SK-N-SH (cell line): ENCODE measurements at regions not wholly inside any gene's neighbourhood (a gene's known extent, or its start where the extent isn't known, plus 50 kb on each side); places are given as distances from the start of the nearest gene placed in this dataset.

Source experiments
- CTCF ChIA-PET: fragments of 300-600, 350-600 bp; formaldehyde crosslinking; extraction: SDS; loops from one replicate; lab custom pipeline; 2021; lab: Yijun Ruan, JAX
- POLR2A ChIA-PET: fragments of 350-600 bp; sonication (Branson Sonifier 250); formaldehyde crosslinking; extraction: SDS; loops from one replicate; lab custom pipeline; 2020; ENCODE audit warnings: antibody characterized with exemption, inconsistent platforms; lab: Yijun Ruan, JAX
- DNase-seq: peaks from one replicate; pipeline ENCODE4 v3.0.0; 2012
- H2AFZ ChIP-seq: fragments of 200-600 bp; sonication (generic); 2 replicates; pipeline ENCODE4 v1.8.1; 2016; ENCODE audit warnings: antibody characterized with exemption, mild to moderate bottlenecking, low read depth
- H3F3A ChIP-seq: fragments of 200-600 bp; sonication (generic); replicated peaks from 2 replicates; pipeline ENCODE3; 2016; ENCODE audit warnings: antibody characterized with exemption, mild to moderate bottlenecking; ENCODE audit not compliant: insufficient read depth
- H3K27ac ChIP-seq, 2 experiments: fragments of 200-500 bp in 1 of 2; fragments of 200-600 bp in 1 of 2; sonication (Bioruptor generic) in 1 of 2; sonication (generic), shearing (Covaris generic) in 1 of 2; 2 replicates each; pipeline versions ENCODE4 v1.5.1 to v1.6.1; 2014 to 2016; ENCODE audit warnings: low read depth in 2 of 2, inconsistent platforms in 1 of 2, low read length in 1 of 2, mild to moderate bottlenecking in 1 of 2, mixed read lengths in 1 of 2
- H3K27me3 ChIP-seq: fragments of 200-600 bp; sonication (generic), shearing (Covaris generic); 2 replicates; pipeline ENCODE4 v1.6.1; 2016; ENCODE audit warnings: mixed run types; ENCODE audit not compliant: insufficient read depth
- H3K36me3 ChIP-seq, 2 experiments: fragments of 200-500 bp in 1 of 2; fragments of 200-600 bp in 1 of 2; sonication (Bioruptor generic) in 1 of 2; sonication (generic) in 1 of 2; replicated peaks in 1 of 2; 2 replicates each; pipeline versions ENCODE3 to v1.5.1; 2014 to 2016; ENCODE audit warnings: low read length in 1 of 2, mild to moderate bottlenecking in 1 of 2; ENCODE audit not compliant: insufficient read depth in 2 of 2, control insufficient read depth in 1 of 2
- H3K4me1 ChIP-seq, 2 experiments: fragments of 200-500 bp in 1 of 2; fragments of 200-600 bp in 1 of 2; sonication (Bioruptor generic) in 1 of 2; sonication (generic), shearing (Covaris generic) in 1 of 2; 2 replicates each; pipeline versions ENCODE4 v1.5.1 to v1.6.1; 2014 to 2016; ENCODE audit warnings: low read depth in 1 of 2, low read length in 1 of 2, mixed run types in 1 of 2; ENCODE audit not compliant: insufficient read depth in 2 of 2, control insufficient read depth in 1 of 2
- H3K4me2 ChIP-seq: fragments of 200-600 bp; sonication (generic), shearing (Covaris generic); 2 replicates; pipeline ENCODE4 v1.6.1; 2017; ENCODE audit warnings: mixed run types
- H3K4me3 ChIP-seq, 2 experiments: fragments of 200-500 bp in 1 of 2; fragments of 200-600 bp in 1 of 2; sonication (Bioruptor generic) in 1 of 2; sonication (generic), shearing (Covaris generic) in 1 of 2; 2 replicates each; pipeline versions ENCODE4 v1.5.1 to v1.8.1; 2014 to 2016; ENCODE audit warnings: low read depth in 2 of 2, inconsistent platforms in 1 of 2, low read length in 1 of 2, mild to moderate bottlenecking in 1 of 2, mixed read lengths in 1 of 2, moderate library complexity in 1 of 2
- H3K79me2 ChIP-seq: fragments of 200-600 bp; sonication (generic); 2 replicates; pipeline ENCODE4 v1.8.1; 2017; ENCODE audit warnings: mild to moderate bottlenecking; ENCODE audit not compliant: insufficient read depth
- H3K9ac ChIP-seq: fragments of 200-600 bp; sonication (generic); 2 replicates; pipeline ENCODE4 v1.6.1; 2017; ENCODE audit warnings: mixed run types
- H3K9me2 ChIP-seq: fragments of 200-600 bp; sonication (generic); 2 replicates; pipeline ENCODE4 v1.6.1; 2017; ENCODE audit warnings: mixed run types
- H3K9me3 ChIP-seq: fragments of 200-600 bp; sonication (generic); 2 replicates; pipeline ENCODE4 v1.6.1; 2017; ENCODE audit warnings: mixed run types, mild to moderate bottlenecking, moderate library complexity
- H4K20me1 ChIP-seq: fragments of 200-600 bp; sonication (generic); 2 replicates; pipeline ENCODE4 v1.6.1; 2017; ENCODE audit warnings: mild to moderate bottlenecking, mixed run types; ENCODE audit not compliant: insufficient read depth
- CTCF ChIP-seq: fragments of 200-600 bp; sonication (generic); IDR thresholded peaks from 2 replicates; pipeline ENCODE4 v1.6.1; 2017; ENCODE audit warnings: antibody characterized with exemption, mild to moderate bottlenecking, moderate library complexity
- EZH2phosphoT487 ChIP-seq: fragments of 200-600 bp; sonication (generic); IDR thresholded peaks from 2 replicates; pipeline ENCODE4 v1.6.1; 2017; ENCODE audit warnings: low read depth, mixed run types, mild to moderate bottlenecking, antibody characterized with exemption, moderate library complexity, borderline replicate concordance
- GATA2 ChIP-seq: sonication (generic); formaldehyde crosslinking; IDR thresholded peaks from 2 replicates; pipeline ENCODE4 v1.5.0; 2020; ENCODE audit warnings: mild to moderate bottlenecking, missing genetic modification reagents
- IRF3 ChIP-seq: fragments of 150-350 bp; IDR thresholded peaks from 2 replicates; pipeline ENCODE4 v1.6.1; 2016; ENCODE audit warnings: mild to moderate bottlenecking, low read depth, low read length
- JUND ChIP-seq: IDR thresholded peaks from 2 replicates; pipeline ENCODE4 v1.4.0; 2012
- NRF1 ChIP-seq: IDR thresholded peaks from 2 replicates; pipeline ENCODE4 v1.6.1; 2012; ENCODE audit warnings: low read depth, mild to moderate bottlenecking, low read length
- PBX3 ChIP-seq: IDR thresholded peaks from 2 replicates; pipeline ENCODE4; 2012
- RAD21 ChIP-seq: IDR thresholded peaks from 2 replicates; pipeline ENCODE4 v1.6.1; 2012; ENCODE audit warnings: mild to moderate bottlenecking, low read length
- REST ChIP-seq: IDR thresholded peaks from 2 replicates; pipeline ENCODE4 v1.6.1; 2012; ENCODE audit warnings: mild to moderate bottlenecking, low read depth, low read length, moderate library complexity
- SMC3 ChIP-seq: IDR thresholded peaks from 2 replicates; pipeline ENCODE4 v1.6.1; 2012; ENCODE audit warnings: low read depth, low read length, improper control_type of control experiment
- YY1 ChIP-seq: IDR thresholded peaks from 2 replicates; pipeline ENCODE4 v1.4.0; 2012; ENCODE audit warnings: low read depth, mild to moderate bottlenecking
- WGBS: methylation state at CpG from one replicate; pipeline ENCODE4 v1.1.6; 2017; ENCODE audit warnings: low lambda C conversion rate; 5-methylcytosine and 5-hydroxymethylcytosine counted together

- Histone ChIP-seq H3K27me3 (no peaks in the 10 kb centered on the region), H3K9ac (no peak overlapping the region), H4K20me1 (no peaks in the 10 kb centered on the region), H3K9me3 (no peaks in the 10 kb centered on the region), H3K79me2 (no peaks in the 10 kb centered on the region), H3K4me3 (no peak overlapping the region), H3K4me1 (no peaks in the 10 kb centered on the region), H3F3A (no peaks in the 10 kb centered on the region), H2AFZ (no peak overlapping the region), H3K9me2 (no peaks in the 10 kb centered on the region), H3K36me3 (no peaks in the 10 kb centered on the region), H3K27ac (no peak overlapping the region), H3K4me2 (no peak overlapping the region)
- 65% methylated on average over 6 of the region's 6 CpGs for WGBS
- DNase-seq = no peak
- TF ChIP-seq IRF3 (no peak), GATA2 (CRISPR knock-in tag) (no peak), EZH2phosphoT487 (no peak), REST (no peak), JUND (no peak), PBX3 (no peak)
- ChIA-PET POLR2A (no interaction called here), CTCF (no interaction called here)
Observed at GRCh38 chr4:171340258-171340657, 472.9 kb upstream of the GALNTL6 start.

GRCh38 chr4:171334549-171334948 lies 478.7 kb upstream of the GALNTL6 start:
- Histone ChIP-seq H3K27ac (no peak overlapping the region), H3K4me2 (no peak overlapping the region), H3K9me3 (no peaks in the 10 kb centered on the region), H3K9me2 (no peaks in the 10 kb centered on the region), H3K27me3 (no peaks in the 10 kb centered on the region), H4K20me1 (no peaks in the 10 kb centered on the region)
- POLR2A ChIA-PET = no interaction called here
- TF ChIP-seq NRF1 (no peak), PBX3 (no peak), RAD21 (no peak), EZH2phosphoT487 (no peak), CTCF (no peak), SMC3 (no peak), YY1 (no peak)
- TF ChIP-seq, all 33 proteins: peak for 0
- 26% methylated on average over 4 of the region's 4 CpGs for WGBS
- Histone ChIP-seq H3K4me1 (no peaks in the 10 kb centered on the region), H3K4me3 (no peak overlapping the region), H2AFZ (no peak overlapping the region), H3F3A (no peaks in the 10 kb centered on the region), H3K79me2 (no peaks in the 10 kb centered on the region), H3K9ac (no peak overlapping the region), H3K36me3 (no peaks in the 10 kb centered on the region)
- CTCF ChIA-PET = interaction anchor here (0.6 to 1.2 kb wide), 2 partner anchors 12 to 446 kb away, joined by 3 read pairs; no protein-coding TSS in a partner anchor
- DNase-seq = no peak
